ENCODE measurements at regions not wholly inside any gene's neighbourhood (a gene's known extent, or its start where the extent isn't known, plus 50 kb on each side); places are given as distances from the start of the nearest gene placed in this dataset.
"Not testable (repeated sequence)": the region's sequence is repeated elsewhere in the genome, so short reads cannot be mapped to it uniquely, and the experiment has no call there.

GRCh38 chr7:153224890-153225289, 465.3 kb downstream of the ACTR3B start:
- no peak for DNase-seq (ENCODE audit: low spot score)

- DNase-seq (ENCODE audit: low spot score): not testable (repeated sequence)
These were observed 485.6 kb downstream of the ACTR3B start for GRCh38 chr7:153245136-153245535.

- no peak for DNase-seq (ENCODE audit: low spot score)
These were observed 486.3 kb downstream of the ACTR3B start for GRCh38 chr7:153245809-153246208.

GRCh38 chr7:153247926-153248325, 488.4 kb downstream of the ACTR3B start:
- no peak for DNase-seq (ENCODE audit: low spot score)

- DNase-seq (ENCODE audit: low spot score): no peak
These were observed 499.1 kb downstream of the ACTR3B start for GRCh38 chr7:153258686-153259085.

- DNase-seq (ENCODE audit: low spot score): no peak
These were observed 516.8 kb downstream of the ACTR3B start for GRCh38 chr7:153276394-153276793.

- no peak for DNase-seq (ENCODE audit: low spot score)
These were observed 527.2 kb downstream of the ACTR3B start for GRCh38 chr7:153286763-153287162.

GRCh38 chr7:153290066-153290465, 530.5 kb downstream of the ACTR3B start:
- DNase-seq (ENCODE audit: low spot score): no peak

- DNase-seq (ENCODE audit: low spot score): no peak
These were observed 537.6 kb downstream of the ACTR3B start for GRCh38 chr7:153297141-153297540.

- DNase-seq (ENCODE audit: low spot score): no peak
These were observed 542.4 kb downstream of the ACTR3B start for GRCh38 chr7:153301936-153302335.

GRCh38 chr7:153320005-153320404, 560.5 kb downstream of the ACTR3B start:
- no peak for DNase-seq (ENCODE audit: low spot score)

- DNase-seq (ENCODE audit: low spot score): no peak
These were observed 561.1 kb downstream of the ACTR3B start for GRCh38 chr7:153320681-153321080.

- no peak for DNase-seq (ENCODE audit: low spot score)
These were observed 563.4 kb downstream of the ACTR3B start for GRCh38 chr7:153322991-153323390.

- no peak for DNase-seq (ENCODE audit: low spot score)
These were observed 564.5 kb downstream of the ACTR3B start for GRCh38 chr7:153324094-153324493.

GRCh38 chr7:153327683-153328082, 568.1 kb downstream of the ACTR3B start:
- DNase-seq (ENCODE audit: low spot score): no peak

- DNase-seq (ENCODE audit: low spot score): no peak
These were observed 571.9 kb downstream of the ACTR3B start for GRCh38 chr7:153331427-153331826.

GRCh38 chr7:153354071-153354470, 594.5 kb downstream of the ACTR3B start:
- DNase-seq (ENCODE audit: low spot score): no peak

- no peak for DNase-seq (ENCODE audit: low spot score)
These were observed 610.5 kb downstream of the ACTR3B start for GRCh38 chr7:153370092-153370491.

GRCh38 chr7:153380636-153381035, 621.1 kb downstream of the ACTR3B start:
- no peak for DNase-seq (ENCODE audit: low spot score)

- no peak for DNase-seq (ENCODE audit: low spot score)
These were observed 621.9 kb downstream of the ACTR3B start for GRCh38 chr7:153381275-153382040.

GRCh38 chr7:153382641-153383101, 623.1 kb downstream of the ACTR3B start:
- no peak for DNase-seq (ENCODE audit: low spot score)

- no peak for DNase-seq (ENCODE audit: low spot score)
These were observed 624.2 kb downstream of the ACTR3B start for GRCh38 chr7:153383781-153384180.

- no peak for DNase-seq (ENCODE audit: low spot score)
These were observed 626.0 kb downstream of the ACTR3B start for GRCh38 chr7:153385502-153385901.

- DNase-seq (ENCODE audit: low spot score): no peak
These were observed 627.0 kb downstream of the ACTR3B start for GRCh38 chr7:153386556-153386955.

Measured in germinal center (tissue), 1 donor.